ENCODE measurements at regions not wholly inside any gene's neighbourhood (a gene's known extent, or its start where the extent isn't known, plus 50 kb on each side); places are given as distances from the start of the nearest gene placed in this dataset.

GRCh38 chr6:21648475-21649050 lies 55.0 kb downstream of the SOX4 start:
- Histone ChIP-seq H3K27ac (no peak overlapping the region), H2AFZ (no peak overlapping the region), H3K9me3 (ENCODE audit: control insufficient read depth, low read length) (no peaks in the 10 kb centered on the region), H3K4me2 (ENCODE audit: low read length) (no peak overlapping the region), H3K4me3 (ENCODE audit: low read depth, low read length) (no peak overlapping the region), H3K27me3 (ENCODE audit: control insufficient read depth, insufficient read depth, low read length) (no peaks in the 10 kb centered on the region), H3K4me1 (no peaks in the 10 kb centered on the region), H3K9ac (no peak overlapping the region), H3K79me2 (no peaks in the 10 kb centered on the region), H3K36me3 (ENCODE audit: control insufficient read depth, insufficient read depth, low read length) (no peaks in the 10 kb centered on the region)
- no peak for TF ChIP-seq CTCF (IDR thresholded peaks at IDR 0.05)

- no peak overlapping the region for H3K9ac ChIP-seq
- H3K36me3 ChIP-seq (ENCODE audit: control insufficient read depth, insufficient read depth, low read length) = no peaks in the 10 kb centered on the region
- H3K4me3 ChIP-seq (ENCODE audit: low read depth, low read length) = no peak overlapping the region
- no peaks in the 10 kb centered on the region for H3K79me2 ChIP-seq
- H3K27me3 ChIP-seq (ENCODE audit: control insufficient read depth, insufficient read depth, low read length) = no peaks in the 10 kb centered on the region
- no peak overlapping the region for H3K4me2 ChIP-seq (ENCODE audit: low read length)
- H3K27ac ChIP-seq = no peak overlapping the region
- no peak for TF ChIP-seq CTCF (IDR thresholded peaks at IDR 0.05)
- H3K4me1 ChIP-seq = no peaks in the 10 kb centered on the region
- H3K9me3 ChIP-seq (ENCODE audit: control insufficient read depth, low read length) = no peaks in the 10 kb centered on the region
- no peak overlapping the region for H2AFZ ChIP-seq
Measured at GRCh38 chr6:21653323-21653722, 59.8 kb downstream of the SOX4 start.

GRCh38 chr6:21653905-21654304 lies 60.4 kb downstream of the SOX4 start:
- no peaks in the 10 kb centered on the region for H3K79me2 ChIP-seq
- H3K27me3 ChIP-seq (ENCODE audit: control insufficient read depth, insufficient read depth, low read length) = no peaks in the 10 kb centered on the region
- H3K4me3 ChIP-seq (ENCODE audit: low read depth, low read length) = no peak overlapping the region
- no peak overlapping the region for H3K27ac ChIP-seq
- TF ChIP-seq CTCF (IDR thresholded peaks at IDR 0.05) = no peak
- H3K4me2 ChIP-seq (ENCODE audit: low read length) = no peak overlapping the region
- no peaks in the 10 kb centered on the region for H3K36me3 ChIP-seq (ENCODE audit: control insufficient read depth, insufficient read depth, low read length)
- H3K9ac ChIP-seq = no peak overlapping the region
- no peaks in the 10 kb centered on the region for H3K4me1 ChIP-seq
- H3K9me3 ChIP-seq (ENCODE audit: control insufficient read depth, low read length) = no peaks in the 10 kb centered on the region
- H2AFZ ChIP-seq = no peak overlapping the region

- H3K79me2 ChIP-seq = no peaks in the 10 kb centered on the region
- no peaks in the 10 kb centered on the region for H3K27me3 ChIP-seq (ENCODE audit: control insufficient read depth, insufficient read depth, low read length)
- H2AFZ ChIP-seq = no peak overlapping the region
- H3K27ac ChIP-seq = no peak overlapping the region
- H3K4me2 ChIP-seq (ENCODE audit: low read length) = no peak overlapping the region
- no peak overlapping the region for H3K4me3 ChIP-seq (ENCODE audit: low read depth, low read length)
- no peaks in the 10 kb centered on the region for H3K4me1 ChIP-seq
- no peak overlapping the region for H3K9ac ChIP-seq
- no peaks in the 10 kb centered on the region for H3K9me3 ChIP-seq (ENCODE audit: control insufficient read depth, low read length)
- TF ChIP-seq CTCF (IDR thresholded peaks at IDR 0.05) = no peak
- H3K36me3 ChIP-seq (ENCODE audit: control insufficient read depth, insufficient read depth, low read length) = no peaks in the 10 kb centered on the region
Measured at GRCh38 chr6:21654361-21654760, 60.8 kb downstream of the SOX4 start.

- TF ChIP-seq CTCF (IDR thresholded peaks at IDR 0.05) = no peak
- peak overlapping the region; percentile 40 for H3K4me3 ChIP-seq (ENCODE audit: low read depth, low read length)
- H3K27me3 ChIP-seq (ENCODE audit: control insufficient read depth, insufficient read depth, low read length) = no peaks in the 10 kb centered on the region
Measured at GRCh38 chr6:21663966-21664313, 70.4 kb downstream of the SOX4 start.

More at GRCh38 chr6:21663966-21664313, 70.4 kb downstream of the SOX4 start:
- Histone ChIP-seq H3K79me2 (no peaks in the 10 kb centered on the region), H3K9ac (no peak overlapping the region), H3K4me2 (ENCODE audit: low read length) (peak overlapping the region; percentile 84), H3K27ac (no peak overlapping the region), H3K4me1 (no peaks in the 10 kb centered on the region), H2AFZ (peak overlapping the region; percentile 67), H3K36me3 (ENCODE audit: control insufficient read depth, insufficient read depth, low read length) (no peaks in the 10 kb centered on the region), H3K9me3 (ENCODE audit: control insufficient read depth, low read length) (no peaks in the 10 kb centered on the region)
